ENCODE measurements at regions not wholly inside any gene's neighbourhood (a gene's known extent, or its start where the extent isn't known, plus 50 kb on each side); places are given as distances from the start of the nearest gene placed in this dataset.

GRCh38 chr6:6412700-6413099 lies 92.2 kb upstream of the F13A1 start:
- no peak for TF ChIP-seq ZFX (IDR thresholded peaks at IDR 0.05; ENCODE audit: borderline replicate concordance)
- no peak for TF ChIP-seq CTCF (IDR thresholded peaks at IDR 0.05)
- no peak overlapping the region for H3K27ac ChIP-seq

- no peak for TF ChIP-seq ZFX (IDR thresholded peaks at IDR 0.05; ENCODE audit: borderline replicate concordance)
- no peak for TF ChIP-seq CTCF (IDR thresholded peaks at IDR 0.05)
- H3K27ac ChIP-seq: no peak overlapping the region
These were observed 94.5 kb upstream of the F13A1 start for GRCh38 chr6:6414931-6415330.

- no peak for TF ChIP-seq ZFX (IDR thresholded peaks at IDR 0.05; ENCODE audit: borderline replicate concordance)
- no peak for TF ChIP-seq CTCF (IDR thresholded peaks at IDR 0.05)
- no peak overlapping the region for H3K27ac ChIP-seq
These were observed 97.0 kb upstream of the F13A1 start for GRCh38 chr6:6417475-6417874.

GRCh38 chr6:6418421-6418820 lies 98.0 kb upstream of the F13A1 start:
- no peak for TF ChIP-seq CTCF (IDR thresholded peaks at IDR 0.05)
- TF ChIP-seq ZFX (IDR thresholded peaks at IDR 0.05; ENCODE audit: borderline replicate concordance): no peak
- H3K27ac ChIP-seq: no peak overlapping the region

- H3K27ac ChIP-seq: no peak overlapping the region
- TF ChIP-seq ZFX (IDR thresholded peaks at IDR 0.05; ENCODE audit: borderline replicate concordance) (no peak), CTCF (IDR thresholded peaks at IDR 0.05) (no peak)
These were observed 99.6 kb upstream of the F13A1 start for GRCh38 chr6:6420107-6420506.

GRCh38 chr6:6434151-6434550 lies 113.7 kb upstream of the F13A1 start:
- TF ChIP-seq CTCF (IDR thresholded peaks at IDR 0.05): no peak
- TF ChIP-seq ZFX (IDR thresholded peaks at IDR 0.05; ENCODE audit: borderline replicate concordance): no peak
- no peak overlapping the region for H3K27ac ChIP-seq

- no peak for TF ChIP-seq CTCF (IDR thresholded peaks at IDR 0.05)
- TF ChIP-seq ZFX (IDR thresholded peaks at IDR 0.05; ENCODE audit: borderline replicate concordance): no peak
- no peak overlapping the region for H3K27ac ChIP-seq
These were observed 114.3 kb upstream of the F13A1 start for GRCh38 chr6:6434723-6435122.

Measured in 22Rv1 (cell line).